ENCODE measurements at regions not wholly inside any gene's neighbourhood (a gene's known extent, or its start where the extent isn't known, plus 50 kb on each side); places are given as distances from the start of the nearest gene placed in this dataset.

DNA sequence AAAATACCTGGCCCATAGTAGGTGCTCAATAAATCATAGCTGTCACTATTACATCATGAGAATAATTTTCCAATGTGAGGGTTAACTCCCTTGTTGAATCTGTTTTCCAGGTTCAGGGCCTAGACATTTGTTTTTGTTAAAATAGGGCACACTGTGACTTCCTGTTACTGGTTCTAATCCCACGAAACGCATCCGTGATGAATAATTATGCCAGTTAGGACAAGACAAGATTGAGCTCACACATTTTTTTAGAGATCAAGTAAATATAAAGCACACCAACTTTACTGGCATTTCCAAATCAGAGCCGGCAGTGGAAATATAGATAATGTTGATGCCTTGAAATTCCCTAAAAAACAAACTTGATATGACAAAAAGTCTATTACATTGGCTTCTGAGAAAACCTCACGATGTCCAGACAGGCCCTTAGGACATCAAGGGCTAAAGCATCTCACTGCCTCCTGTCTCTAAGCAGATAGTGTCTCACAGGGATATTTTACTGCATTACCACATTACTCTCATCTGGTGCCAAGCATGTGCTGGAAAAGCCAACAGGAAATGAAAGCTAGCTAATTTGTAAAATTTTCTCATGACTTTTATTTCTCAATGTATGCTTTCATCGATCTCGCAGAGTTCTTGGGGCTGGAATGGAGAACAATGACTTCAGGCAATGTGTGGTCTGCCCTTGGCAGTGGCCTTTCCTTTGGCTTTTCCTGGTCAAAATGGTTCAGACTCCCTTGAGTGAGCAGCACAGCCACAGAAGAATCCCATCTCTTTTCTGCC is 414.3 kb upstream of the PAPPA start:
- DNase-seq (no peak), ATAC-seq (no peak)
- H3K4me1 Mint-ChIP-seq (ENCODE audit: low read depth): no peaks in the 10 kb centered on the region
- no peaks in the 10 kb centered on the region for H3K9me3 Mint-ChIP-seq (ENCODE audit: insufficient read depth)
- CTCF ChIA-PET: no interaction called here
- H3K4me3 Mint-ChIP-seq: no peak overlapping the region
- POLR2A ChIA-PET: no interaction called here
- H3K27ac Mint-ChIP-seq: no peak overlapping the region
- no peaks in the 10 kb centered on the region for H3K27me3 Mint-ChIP-seq (ENCODE audit: low read depth)
- H3K36me3 Mint-ChIP-seq (ENCODE audit: low read depth): no peaks in the 10 kb centered on the region

- H3K36me3 Mint-ChIP-seq (ENCODE audit: low read depth): no peaks in the 10 kb centered on the region
- DNase-seq (no peak), ATAC-seq (no peak)
- no peak overlapping the region for H3K4me3 Mint-ChIP-seq
- H3K9me3 Mint-ChIP-seq (ENCODE audit: insufficient read depth): no peaks in the 10 kb centered on the region
- H3K27me3 Mint-ChIP-seq (ENCODE audit: low read depth): no peaks in the 10 kb centered on the region
- CTCF ChIA-PET: no interaction called here
- no peak overlapping the region for H3K27ac Mint-ChIP-seq
- no peaks in the 10 kb centered on the region for H3K4me1 Mint-ChIP-seq (ENCODE audit: low read depth)
- POLR2A ChIA-PET: no interaction called here
These were observed 412.6 kb upstream of the PAPPA start for GRCh38 chr9:115740986-115741385.

DNA sequence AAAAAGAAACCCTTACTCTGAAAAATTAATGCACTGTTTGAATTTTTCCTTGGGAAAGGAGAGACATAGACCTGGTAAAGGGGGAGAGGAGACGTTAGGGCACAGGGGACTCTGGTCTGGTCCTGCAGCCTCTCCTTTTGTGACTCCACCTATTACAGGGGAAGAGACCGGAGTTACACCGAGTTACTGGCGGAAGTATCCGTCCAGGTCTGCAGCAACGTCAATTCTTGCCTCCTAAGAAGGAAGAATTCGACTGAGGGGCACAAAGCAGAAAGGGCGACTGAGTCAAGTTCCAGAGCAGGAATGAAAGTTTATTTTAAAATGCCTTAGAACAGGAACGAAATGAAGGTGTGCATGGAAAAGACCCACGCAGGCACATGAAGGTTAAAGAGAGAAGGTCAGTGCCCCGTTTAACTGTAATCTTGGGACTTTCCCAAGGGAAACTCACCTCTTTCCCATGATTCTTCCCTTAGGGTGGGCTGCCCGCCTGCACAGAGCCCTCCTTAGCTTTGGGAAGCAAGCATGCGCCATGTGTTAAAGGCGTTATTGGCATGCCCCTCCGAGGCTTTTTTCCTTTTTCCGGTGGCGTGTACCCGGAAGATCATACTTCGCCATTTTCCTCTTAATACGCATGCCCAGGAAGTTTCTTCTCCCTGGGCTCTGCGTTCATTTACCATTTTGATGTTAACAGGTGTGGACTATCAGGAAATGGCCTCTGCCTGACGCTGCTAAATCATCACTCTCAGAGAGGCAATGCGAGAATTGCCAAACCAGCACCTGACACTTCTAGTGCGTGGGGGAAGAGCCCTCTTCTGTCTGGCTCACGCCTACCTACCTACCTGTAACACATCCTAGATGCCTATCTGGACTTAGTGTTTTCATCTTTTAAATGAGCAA is 409.6 kb upstream of the PAPPA start:
- H3K27ac Mint-ChIP-seq: no peak overlapping the region
- ChIA-PET CTCF (no interaction called here), POLR2A (no interaction called here)
- H3K9me3 Mint-ChIP-seq (ENCODE audit: insufficient read depth): no peaks in the 10 kb centered on the region
- no peaks in the 10 kb centered on the region for H3K36me3 Mint-ChIP-seq (ENCODE audit: low read depth)
- no peaks in the 10 kb centered on the region for H3K27me3 Mint-ChIP-seq (ENCODE audit: low read depth)
- no peaks in the 10 kb centered on the region for H3K4me1 Mint-ChIP-seq (ENCODE audit: low read depth)
- ATAC-seq: no peak
- no peak for DNase-seq
- H3K4me3 Mint-ChIP-seq: no peak overlapping the region

GRCh38 chr9:115746496-115746895 is 407.1 kb upstream of the PAPPA start:
- POLR2A ChIA-PET: no interaction called here

GRCh38 chr9:115747731-115748130 is 405.9 kb upstream of the PAPPA start:
- H3K4me1 Mint-ChIP-seq (ENCODE audit: low read depth): no peaks in the 10 kb centered on the region
- no peaks in the 10 kb centered on the region for H3K9me3 Mint-ChIP-seq (ENCODE audit: insufficient read depth)
- H3K36me3 Mint-ChIP-seq (ENCODE audit: low read depth): no peaks in the 10 kb centered on the region
- ATAC-seq (no peak), DNase-seq (no peak)
- CTCF ChIA-PET: no interaction called here
- no peak overlapping the region for H3K27ac Mint-ChIP-seq
- H3K27me3 Mint-ChIP-seq (ENCODE audit: low read depth): no peaks in the 10 kb centered on the region
- POLR2A ChIA-PET: no interaction called here
- H3K4me3 Mint-ChIP-seq: no peak overlapping the region

More at GRCh38 chr9:115746496-115746895, 407.1 kb upstream of the PAPPA start:
- Mint-ChIP-seq H3K4me1 (ENCODE audit: low read depth) (no peaks in the 10 kb centered on the region), H3K27ac (no peak overlapping the region), H3K4me3 (no peak overlapping the region), H3K9me3 (ENCODE audit: insufficient read depth) (no peaks in the 10 kb centered on the region), H3K36me3 (ENCODE audit: low read depth) (no peaks in the 10 kb centered on the region), H3K27me3 (ENCODE audit: low read depth) (no peaks in the 10 kb centered on the region)
- ATAC-seq: no peak
- DNase-seq: no peak
- CTCF ChIA-PET: no interaction called here

GRCh38 chr9:115756736-115757135 is 396.9 kb upstream of the PAPPA start:
- H3K4me1 Mint-ChIP-seq (ENCODE audit: low read depth): no peaks in the 10 kb centered on the region
- no peak for DNase-seq

DNA sequence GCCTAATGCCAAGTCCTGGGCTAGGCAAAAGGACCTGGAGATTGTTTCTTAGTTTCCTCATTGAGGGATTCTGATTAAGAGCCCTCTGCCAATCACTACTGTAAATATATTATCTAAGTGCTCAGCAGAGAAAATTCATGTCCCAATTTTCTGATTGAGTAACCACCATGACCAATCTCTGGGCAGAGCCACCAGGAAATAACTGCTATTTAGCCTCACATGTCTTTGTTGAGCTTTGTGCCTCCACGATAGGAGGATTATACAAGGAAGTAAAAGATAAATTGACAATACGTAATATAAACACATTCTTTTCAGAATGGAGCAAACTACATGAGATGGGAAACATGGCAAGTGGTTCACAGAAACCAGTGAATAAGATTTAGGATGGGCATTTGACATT is 396.1 kb upstream of the PAPPA start:
- ATAC-seq (no peak), DNase-seq (no peak)
- no peaks in the 10 kb centered on the region for H3K27me3 Mint-ChIP-seq (ENCODE audit: low read depth)
- H3K9me3 Mint-ChIP-seq (ENCODE audit: insufficient read depth): no peaks in the 10 kb centered on the region
- ChIA-PET POLR2A (no interaction called here), CTCF (no interaction called here)
- no peaks in the 10 kb centered on the region for H3K36me3 Mint-ChIP-seq (ENCODE audit: low read depth)
- H3K4me3 Mint-ChIP-seq: no peak overlapping the region
- H3K27ac Mint-ChIP-seq: no peak overlapping the region
- H3K4me1 Mint-ChIP-seq (ENCODE audit: low read depth): no peaks in the 10 kb centered on the region

More at GRCh38 chr9:115756736-115757135, 396.9 kb upstream of the PAPPA start:
- no peak for ATAC-seq
- H3K27me3 Mint-ChIP-seq (ENCODE audit: low read depth): no peaks in the 10 kb centered on the region
- no peaks in the 10 kb centered on the region for H3K9me3 Mint-ChIP-seq (ENCODE audit: insufficient read depth)
- no peak overlapping the region for H3K4me3 Mint-ChIP-seq
- POLR2A ChIA-PET: no interaction called here
- no peaks in the 10 kb centered on the region for H3K36me3 Mint-ChIP-seq (ENCODE audit: low read depth)
- CTCF ChIA-PET: no interaction called here
- no peak overlapping the region for H3K27ac Mint-ChIP-seq

DNA sequence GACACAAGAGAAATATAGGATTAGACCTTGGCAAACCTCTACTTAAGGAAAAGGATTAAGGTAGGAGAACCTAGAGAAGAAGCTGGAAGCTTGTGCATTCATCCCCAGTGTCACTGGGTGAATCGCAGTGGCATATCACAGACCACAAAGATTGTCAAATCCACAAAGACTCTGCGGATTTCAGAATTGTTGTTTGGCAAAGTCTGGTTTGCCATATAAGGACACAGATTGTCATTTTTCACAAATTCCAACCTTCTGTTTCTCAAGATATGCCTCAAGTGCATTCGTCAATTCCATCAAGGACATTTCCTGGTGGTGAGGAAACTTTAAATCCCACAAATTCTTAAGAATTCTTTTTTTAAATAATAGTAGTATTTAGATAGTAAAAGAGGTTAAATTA is 395.1 kb upstream of the PAPPA start:
- no peak overlapping the region for H3K27ac Mint-ChIP-seq
- ATAC-seq (no peak), DNase-seq (no peak)
- H3K36me3 Mint-ChIP-seq (ENCODE audit: low read depth): no peaks in the 10 kb centered on the region
- ChIA-PET CTCF (no interaction called here), POLR2A (no interaction called here)
- H3K4me1 Mint-ChIP-seq (ENCODE audit: low read depth): no peaks in the 10 kb centered on the region
- no peaks in the 10 kb centered on the region for H3K27me3 Mint-ChIP-seq (ENCODE audit: low read depth)
- no peak overlapping the region for H3K4me3 Mint-ChIP-seq
- H3K9me3 Mint-ChIP-seq (ENCODE audit: insufficient read depth): no peaks in the 10 kb centered on the region

DNA sequence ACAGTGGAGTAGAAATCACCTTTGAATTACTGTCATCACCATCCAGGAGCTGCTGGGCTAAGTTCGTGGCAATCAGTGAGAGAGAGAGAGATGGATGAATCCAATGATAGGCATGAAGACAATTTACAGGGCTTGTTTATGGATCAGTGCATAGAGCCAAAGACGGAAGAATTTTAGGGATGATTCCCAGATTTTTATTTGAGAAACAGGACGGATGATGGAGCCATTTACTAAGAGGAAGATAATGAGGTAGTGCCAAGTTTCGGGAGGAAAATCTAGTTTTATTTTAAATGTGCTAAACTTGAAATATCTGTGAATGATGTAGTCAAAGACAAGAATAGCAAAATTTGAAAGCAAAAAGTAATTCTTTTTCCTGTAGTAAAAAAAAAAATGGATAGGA is 394.2 kb upstream of the PAPPA start:
- Mint-ChIP-seq H3K4me1 (ENCODE audit: low read depth) (no peaks in the 10 kb centered on the region), H3K27me3 (ENCODE audit: low read depth) (no peaks in the 10 kb centered on the region), H3K9me3 (ENCODE audit: insufficient read depth) (no peaks in the 10 kb centered on the region), H3K4me3 (no peak overlapping the region), H3K36me3 (ENCODE audit: low read depth) (no peaks in the 10 kb centered on the region), H3K27ac (no peak overlapping the region)
- CTCF ChIA-PET: no interaction called here
- DNase-seq (no peak), ATAC-seq (no peak)
- POLR2A ChIA-PET: interaction anchor here (0.7 kb wide), 1 partner anchor 1111 kb away, joined by 5 read pairs; no protein-coding TSS in a partner anchor

DNA sequence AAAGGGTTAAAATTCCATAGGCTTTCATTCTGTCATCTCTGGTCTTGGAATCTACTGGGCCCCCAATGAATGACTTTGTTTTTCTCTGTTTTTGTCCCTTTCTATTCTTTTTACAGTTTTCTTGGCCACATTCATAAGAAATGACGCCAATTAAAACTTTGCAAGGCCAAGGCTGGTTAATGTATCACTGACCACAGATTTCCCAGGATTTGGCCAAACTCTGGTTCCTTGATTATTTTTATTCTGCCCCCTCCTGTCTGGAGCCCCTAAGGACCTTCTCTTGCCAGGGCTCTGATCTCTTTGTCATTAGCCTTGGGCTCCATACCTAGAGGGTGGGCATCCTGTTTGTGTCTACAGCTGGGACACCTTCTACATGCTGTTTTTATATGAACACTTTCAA is 388.9 kb upstream of the PAPPA start:
- no peak for DNase-seq
- Mint-ChIP-seq H3K4me3 (no peak overlapping the region), H3K27ac (no peak overlapping the region), H3K4me1 (ENCODE audit: low read depth) (no peaks in the 10 kb centered on the region), H3K36me3 (ENCODE audit: low read depth) (no peaks in the 10 kb centered on the region), H3K9me3 (ENCODE audit: insufficient read depth) (no peaks in the 10 kb centered on the region), H3K27me3 (ENCODE audit: low read depth) (no peaks in the 10 kb centered on the region)
- no peak for ATAC-seq
- ChIA-PET POLR2A (no interaction called here), CTCF (no interaction called here)

GRCh38 chr9:115765060-115765459 is 388.5 kb upstream of the PAPPA start:
- DNase-seq: no peak
- ChIA-PET POLR2A (no interaction called here), CTCF (no interaction called here)
- Mint-ChIP-seq H3K4me3 (no peak overlapping the region), H3K27ac (no peak overlapping the region), H3K9me3 (ENCODE audit: insufficient read depth) (no peaks in the 10 kb centered on the region), H3K27me3 (ENCODE audit: low read depth) (no peaks in the 10 kb centered on the region), H3K36me3 (ENCODE audit: low read depth) (no peaks in the 10 kb centered on the region), H3K4me1 (ENCODE audit: low read depth) (no peaks in the 10 kb centered on the region)
- ATAC-seq: no peak

DNA sequence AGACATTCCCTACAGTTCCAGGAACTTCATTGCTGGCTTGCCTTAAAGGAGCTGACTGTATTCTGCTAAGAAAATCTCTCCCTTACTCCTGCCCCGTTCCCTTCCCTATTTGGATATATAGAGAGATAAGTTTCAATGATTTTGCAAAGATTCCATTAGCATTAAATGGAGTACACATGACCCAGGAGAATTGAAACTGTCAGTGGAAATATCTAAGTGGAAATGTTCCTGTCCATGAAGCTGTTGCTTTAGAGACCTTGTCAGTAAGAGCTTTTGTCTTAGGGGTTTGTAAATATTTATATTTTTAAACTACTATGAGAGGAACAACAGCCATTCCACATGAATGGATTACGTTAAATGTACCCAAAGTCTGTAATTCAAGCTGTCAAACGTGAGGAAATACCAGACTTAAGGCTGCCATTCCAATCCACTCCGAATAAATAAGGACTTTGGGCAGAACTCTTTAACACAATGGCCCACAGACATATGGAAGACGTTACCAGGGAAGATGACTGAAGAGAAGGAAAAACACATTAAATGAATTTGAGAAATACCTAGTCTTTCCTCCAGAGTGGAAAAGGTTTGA is 387.1 kb upstream of the PAPPA start:
- ChIA-PET CTCF (no interaction called here), POLR2A (no interaction called here)
- no peak overlapping the region for H3K27ac Mint-ChIP-seq
- no peak overlapping the region for H3K4me3 Mint-ChIP-seq
- H3K36me3 Mint-ChIP-seq (ENCODE audit: low read depth): no peaks in the 10 kb centered on the region
- no peak for DNase-seq
- no peaks in the 10 kb centered on the region for H3K27me3 Mint-ChIP-seq (ENCODE audit: low read depth)
- ATAC-seq: no peak
- H3K4me1 Mint-ChIP-seq (ENCODE audit: low read depth): no peaks in the 10 kb centered on the region
- H3K9me3 Mint-ChIP-seq (ENCODE audit: insufficient read depth): no peaks in the 10 kb centered on the region
